HUES48 (cell line): ENCODE measurements at regions not wholly inside any gene's neighbourhood (a gene's known extent, or its start where the extent isn't known, plus 50 kb on each side); places are given as distances from the start of the nearest gene placed in this dataset.
"Not testable (repeated sequence)": the region's sequence is repeated elsewhere in the genome, so short reads cannot be mapped to it uniquely, and the experiment has no call there.

ENCODE experiments used
- H3K27ac ChIP-seq: one replicate; pipeline ENCODE4 v1.7.0; 2013; ENCODE audit warnings: low read depth, low read length, inconsistent platforms
- H3K27me3 ChIP-seq: 2 replicates; pipeline ENCODE4 v1.6.1; 2013; ENCODE audit warnings: mild to moderate bottlenecking, low read length; ENCODE audit not compliant: control insufficient read depth, insufficient read depth
- H3K36me3 ChIP-seq: 2 replicates; pipeline ENCODE4 v1.6.1; 2013; ENCODE audit warnings: low read length; ENCODE audit not compliant: control insufficient read depth, insufficient read depth
- H3K4me1 ChIP-seq: 2 replicates; pipeline ENCODE4 v1.6.1; 2013; ENCODE audit warnings: mild to moderate bottlenecking, low read length; ENCODE audit not compliant: control insufficient read depth, insufficient read depth
- H3K4me3 ChIP-seq: 2 replicates; pipeline ENCODE4 v1.5.1; 2013; ENCODE audit warnings: mild to moderate bottlenecking, low read depth, low read length
- H3K9ac ChIP-seq: 2 replicates; pipeline ENCODE4 v1.6.1; 2013; ENCODE audit warnings: mild to moderate bottlenecking, low read depth, low read length, moderate library complexity
- H3K9me3 ChIP-seq: 2 replicates; pipeline ENCODE4 v1.6.1; 2013; ENCODE audit warnings: low read length; ENCODE audit not compliant: control insufficient read depth, insufficient read depth

- Histone ChIP-seq H3K9me3 (no peaks in the 10 kb centered on the region), H3K27me3 (no peaks in the 10 kb centered on the region), H3K4me3 (no peak overlapping the region), H3K27ac (no peak overlapping the region), H3K9ac (no peak overlapping the region), H3K36me3 (no peaks in the 10 kb centered on the region), H3K4me1 (peaks cover 12% of the 10 kb centered on the region)
Measured at GRCh38 chr12:17015501-17015900, 409.5 kb upstream of the LMO3 start.

- not testable (repeated sequence) for H3K4me1 ChIP-seq, H3K9ac ChIP-seq, H3K4me3 ChIP-seq, H3K9me3 ChIP-seq, H3K36me3 ChIP-seq, H3K27me3 ChIP-seq, H3K27ac ChIP-seq
Measured at GRCh38 chr12:17007442-17008040, 401.6 kb upstream of the LMO3 start.

GRCh38 chr12:16998538-16998937 lies 392.6 kb upstream of the LMO3 start:
- H3K27me3 ChIP-seq, H3K9ac ChIP-seq, H3K4me1 ChIP-seq, H3K4me3 ChIP-seq, H3K36me3 ChIP-seq, H3K9me3 ChIP-seq, H3K27ac ChIP-seq: not testable (repeated sequence)

GRCh38 chr12:16984484-16984883 lies 378.5 kb upstream of the LMO3 start:
- H3K4me3 ChIP-seq = no peak overlapping the region
- H3K9ac ChIP-seq = no peak overlapping the region
- H3K36me3 ChIP-seq = no peaks in the 10 kb centered on the region
- H3K4me1 ChIP-seq = no peaks in the 10 kb centered on the region
- H3K27ac ChIP-seq = no peak overlapping the region
- no peaks in the 10 kb centered on the region for H3K9me3 ChIP-seq
- no peaks in the 10 kb centered on the region for H3K27me3 ChIP-seq

GRCh38 chr12:16972923-16973770 lies 367.2 kb upstream of the LMO3 start:
- Histone ChIP-seq H3K4me3 (no peak overlapping the region), H3K27ac (no peak overlapping the region), H3K36me3 (no peaks in the 10 kb centered on the region), H3K9ac (no peak overlapping the region), H3K4me1 (no peaks in the 10 kb centered on the region), H3K9me3 (no peaks in the 10 kb centered on the region), H3K27me3 (no peaks in the 10 kb centered on the region)

GRCh38 chr12:16962889-16963288 lies 356.9 kb upstream of the LMO3 start:
- no peaks in the 10 kb centered on the region for H3K4me1 ChIP-seq
- no peak overlapping the region for H3K9ac ChIP-seq
- no peaks in the 10 kb centered on the region for H3K27me3 ChIP-seq
- H3K4me3 ChIP-seq = no peak overlapping the region
- no peaks in the 10 kb centered on the region for H3K9me3 ChIP-seq
- H3K36me3 ChIP-seq = no peaks in the 10 kb centered on the region
- no peak overlapping the region for H3K27ac ChIP-seq

GRCh38 chr12:16955083-16955657 lies 349.2 kb upstream of the LMO3 start:
- Histone ChIP-seq H3K4me1 (0 out of 2 replicates have a peak, but pooled peaks cover 5% of the 10 kb centered on the region), H3K9ac (no peak overlapping the region), H3K4me3 (no peak overlapping the region), H3K9me3 (no peaks in the 10 kb centered on the region), H3K36me3 (no peaks in the 10 kb centered on the region), H3K27ac (no peak overlapping the region), H3K27me3 (no peaks in the 10 kb centered on the region)

- Histone ChIP-seq H3K9me3 (no peaks in the 10 kb centered on the region), H3K27ac (no peak overlapping the region), H3K4me3 (no peak overlapping the region), H3K4me1 (peaks cover 9% of the 10 kb centered on the region; the same call in 1 of the 2 replicates), H3K36me3 (no peaks in the 10 kb centered on the region), H3K9ac (no peak overlapping the region), H3K27me3 (no peaks in the 10 kb centered on the region)
Measured at GRCh38 chr12:16949871-16950667, 344.1 kb upstream of the LMO3 start.

- Histone ChIP-seq H3K4me3 (no peak overlapping the region), H3K27ac (no peak overlapping the region), H3K4me1 (peaks cover 9% of the 10 kb centered on the region; the same call in 1 of the 2 replicates), H3K27me3 (no peaks in the 10 kb centered on the region), H3K9me3 (no peaks in the 10 kb centered on the region), H3K36me3 (no peaks in the 10 kb centered on the region), H3K9ac (no peak overlapping the region)
Measured at GRCh38 chr12:16949371-16949770, 343.4 kb upstream of the LMO3 start.

- H3K4me1 ChIP-seq = peaks cover 9% of the 10 kb centered on the region; the same call in 1 of the 2 replicates
- H3K4me3 ChIP-seq = no peak overlapping the region
- no peaks in the 10 kb centered on the region for H3K36me3 ChIP-seq
- H3K9me3 ChIP-seq = no peaks in the 10 kb centered on the region
- H3K27ac ChIP-seq = no peak overlapping the region
- H3K27me3 ChIP-seq = no peaks in the 10 kb centered on the region
- no peak overlapping the region for H3K9ac ChIP-seq
Measured at GRCh38 chr12:16946704-16947103, 340.7 kb upstream of the LMO3 start.
